ENCODE measurements at regions not wholly inside any gene's neighbourhood (a gene's known extent, or its start where the extent isn't known, plus 50 kb on each side); places are given as distances from the start of the nearest gene placed in this dataset.

GRCh38 chr7:114279901-114280300 lies 134.7 kb upstream of the FOXP2 start:
- no peak for TF ChIP-seq CTCF (IDR thresholded peaks at IDR 0.05)
- no peak for TF ChIP-seq RFX5 (IDR thresholded peaks at IDR 0.05; ENCODE audit: low read length)

All from SK-N-SH (cell line).